ENCODE measurements at regions not wholly inside any gene's neighbourhood (a gene's known extent, or its start where the extent isn't known, plus 50 kb on each side); places are given as distances from the start of the nearest gene placed in this dataset.

GRCh38 chr5:68409259-68409658 is 193.7 kb downstream of the PIK3R1 start:
- Histone ChIP-seq H3K9me3 (ENCODE audit: severe bottlenecking) (no peaks in the 10 kb centered on the region), H3K36me3 (no peaks in the 10 kb centered on the region), H3K27ac (no peak overlapping the region), H3K27me3 (ENCODE audit: insufficient read depth, low read depth, severe bottlenecking) (no peaks in the 10 kb centered on the region), H3K4me3 (ENCODE audit: low read depth, low read length) (no peak overlapping the region)
- TF ChIP-seq CTCF (IDR thresholded peaks at IDR 0.05; ENCODE audit: low read depth, low read length): no peak
- no peak for DNase-seq

- DNase-seq: no peak
- Histone ChIP-seq H3K9me3 (ENCODE audit: severe bottlenecking) (no peaks in the 10 kb centered on the region), H3K27ac (no peak overlapping the region), H3K36me3 (no peaks in the 10 kb centered on the region), H3K4me3 (ENCODE audit: low read depth, low read length) (no peak overlapping the region), H3K27me3 (ENCODE audit: insufficient read depth, low read depth, severe bottlenecking) (no peaks in the 10 kb centered on the region)
- no peak for TF ChIP-seq CTCF (IDR thresholded peaks at IDR 0.05; ENCODE audit: low read depth, low read length)
Observed at GRCh38 chr5:68411161-68411560, 195.6 kb downstream of the PIK3R1 start.

GRCh38 chr5:68415177-68416085 is 199.9 kb downstream of the PIK3R1 start:
- H3K27ac ChIP-seq: no peak overlapping the region
- no peak for DNase-seq
- no peaks in the 10 kb centered on the region for H3K36me3 ChIP-seq

GRCh38 chr5:68416714-68417113 is 201.2 kb downstream of the PIK3R1 start:
- no peaks in the 10 kb centered on the region for H3K27me3 ChIP-seq (ENCODE audit: insufficient read depth, low read depth, severe bottlenecking)
- H3K36me3 ChIP-seq: no peaks in the 10 kb centered on the region
- no peak overlapping the region for H3K27ac ChIP-seq
- no peak for TF ChIP-seq CTCF (IDR thresholded peaks at IDR 0.05; ENCODE audit: low read depth, low read length)
- DNase-seq: no peak
- no peaks in the 10 kb centered on the region for H3K9me3 ChIP-seq (ENCODE audit: severe bottlenecking)
- no peak overlapping the region for H3K4me3 ChIP-seq (ENCODE audit: low read depth, low read length)

More at GRCh38 chr5:68415177-68416085, 199.9 kb downstream of the PIK3R1 start:
- Histone ChIP-seq H3K27me3 (ENCODE audit: insufficient read depth, low read depth, severe bottlenecking) (no peaks in the 10 kb centered on the region), H3K9me3 (ENCODE audit: severe bottlenecking) (no peaks in the 10 kb centered on the region), H3K4me3 (ENCODE audit: low read depth, low read length) (no peak overlapping the region)
- TF ChIP-seq CTCF (IDR thresholded peaks at IDR 0.05; ENCODE audit: low read depth, low read length): no peak

GRCh38 chr5:68418201-68418600 is 202.6 kb downstream of the PIK3R1 start:
- Histone ChIP-seq H3K27ac (no peak overlapping the region), H3K36me3 (no peaks in the 10 kb centered on the region), H3K27me3 (ENCODE audit: insufficient read depth, low read depth, severe bottlenecking) (no peaks in the 10 kb centered on the region), H3K9me3 (ENCODE audit: severe bottlenecking) (no peaks in the 10 kb centered on the region), H3K4me3 (ENCODE audit: low read depth, low read length) (no peak overlapping the region)
- DNase-seq: no peak
- no peak for TF ChIP-seq CTCF (IDR thresholded peaks at IDR 0.05; ENCODE audit: low read depth, low read length)
